HG02840 (cell line): ENCODE measurements at regions not wholly inside any gene's neighbourhood (a gene's known extent, or its start where the extent isn't known, plus 50 kb on each side); places are given as distances from the start of the nearest gene placed in this dataset.

Experiments used
- ATAC-seq: cut with Tn5 transposase; IDR thresholded peaks from one replicate; pipeline ENCODE4 v1.9.1; 2021; ENCODE audit warnings: mild to moderate bottlenecking, moderate library complexity, moderate number of reproducible peaks; ENCODE audit not compliant: unreplicated experiment, low FRiP score

DNA sequence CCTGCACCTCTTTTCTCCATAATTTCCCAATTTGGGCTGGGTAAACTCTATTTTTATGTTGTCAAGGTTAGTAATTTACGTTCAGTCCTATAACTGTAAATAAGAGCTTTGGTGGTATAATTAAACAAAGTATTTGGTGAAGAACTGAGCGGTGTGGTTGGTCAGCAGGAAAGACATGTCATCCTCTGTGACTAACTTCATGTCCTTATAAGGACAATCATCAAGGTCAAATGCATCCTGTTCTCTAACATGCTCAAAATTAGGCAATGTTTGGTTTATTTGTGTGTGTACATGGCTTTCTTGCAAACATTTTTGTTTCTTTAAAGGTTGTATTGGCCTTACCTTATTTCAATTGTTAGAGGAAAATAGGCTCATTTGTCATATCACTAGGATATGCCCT, 121.5 kb upstream of the NABP1 start:
- ATAC-seq: no peak

DNA sequence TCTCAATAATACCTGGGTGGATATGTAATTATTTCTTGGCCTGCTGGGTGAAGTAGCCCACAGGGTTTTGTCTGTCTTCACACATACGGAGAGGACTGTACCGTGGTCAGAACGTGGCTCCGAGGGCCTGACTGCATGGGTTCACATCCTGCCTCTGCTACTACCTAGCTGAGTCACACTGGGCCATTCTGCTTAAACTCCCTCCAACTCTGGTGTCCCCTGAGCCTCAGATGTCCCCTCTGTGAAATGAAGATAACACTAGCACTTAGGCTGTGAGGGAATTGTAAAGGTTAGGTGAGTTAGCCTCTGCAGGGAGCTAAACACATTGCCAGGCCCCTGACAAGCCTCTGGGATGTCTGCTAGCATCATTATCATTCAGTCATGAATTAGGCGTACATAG, 120.1 kb upstream of the NABP1 start:
- no peak for ATAC-seq

GRCh38 chr2:191559569-191559968, 118.4 kb upstream of the NABP1 start:
- no peak for ATAC-seq

- ATAC-seq: no peak
Observed at GRCh38 chr2:191560411-191560980, 117.4 kb upstream of the NABP1 start.

DNA sequence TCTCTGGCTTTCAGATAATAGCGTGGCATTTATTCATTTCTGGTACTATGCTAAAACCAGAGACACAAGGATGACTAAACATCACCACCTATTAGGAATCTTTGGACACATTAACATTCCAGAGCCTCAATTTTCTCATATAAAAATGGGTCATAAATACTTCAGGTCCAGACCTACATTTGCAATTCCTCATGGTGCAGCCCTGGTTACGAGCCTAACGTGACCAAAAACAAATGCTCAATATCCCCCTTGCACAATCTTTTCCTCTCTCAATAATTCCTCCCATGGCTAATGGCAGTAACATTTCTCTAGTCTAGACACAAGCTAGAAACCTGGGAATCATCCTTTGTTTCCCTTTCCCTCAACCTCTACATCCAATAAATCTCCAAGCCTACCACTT, 112.8 kb upstream of the NABP1 start:
- ATAC-seq: no peak

DNA sequence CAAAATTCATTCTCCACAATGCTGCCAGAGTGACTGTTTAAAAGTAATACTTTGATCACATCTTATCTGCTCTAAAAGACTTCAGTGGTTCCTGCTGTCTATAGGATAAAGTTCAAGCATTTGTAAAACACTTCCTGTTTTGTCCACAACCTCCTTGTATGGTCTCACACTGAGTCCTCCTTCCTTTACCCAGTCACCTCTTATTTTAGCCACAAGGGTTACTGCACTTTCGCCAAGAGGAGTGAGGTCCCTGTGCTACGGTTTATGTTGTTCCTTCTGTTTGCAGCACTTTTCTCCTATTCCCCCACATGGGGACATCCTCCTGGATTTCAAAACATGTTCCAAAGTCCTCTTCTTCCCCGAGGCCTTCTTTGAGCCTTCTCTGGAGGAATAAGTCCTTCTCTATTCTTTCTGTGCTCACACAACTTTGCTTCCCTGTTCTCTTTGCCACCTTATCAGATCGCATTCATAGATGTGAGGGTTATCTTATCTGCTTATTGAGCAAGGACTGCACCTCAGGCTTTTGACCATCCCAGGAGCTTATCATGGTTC, 112.2 kb upstream of the NABP1 start:
- no peak for ATAC-seq

GRCh38 chr2:191566344-191566743, 111.6 kb upstream of the NABP1 start:
- ATAC-seq: no peak

DNA sequence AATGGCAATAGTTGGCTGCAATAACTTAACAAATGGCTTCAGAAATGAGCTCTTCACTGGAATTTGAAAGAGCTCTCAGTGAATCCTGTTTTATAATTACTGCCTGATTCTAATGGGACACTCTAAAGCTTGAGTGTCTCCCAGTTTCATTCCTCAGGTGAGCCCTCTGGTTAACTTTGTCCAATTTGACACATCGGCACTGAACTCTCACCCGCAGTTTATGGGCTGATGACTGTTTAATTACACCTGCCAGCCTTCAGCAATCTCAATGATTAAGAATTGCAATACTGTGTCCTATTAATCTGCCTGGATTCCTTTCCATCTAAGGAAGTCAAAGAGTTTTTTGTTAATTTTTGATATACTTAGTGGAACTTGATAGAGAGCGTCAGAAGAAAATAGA, 110.7 kb upstream of the NABP1 start:
- no peak for ATAC-seq

GRCh38 chr2:191569025-191569424, 108.9 kb upstream of the NABP1 start:
- no peak for ATAC-seq

DNA sequence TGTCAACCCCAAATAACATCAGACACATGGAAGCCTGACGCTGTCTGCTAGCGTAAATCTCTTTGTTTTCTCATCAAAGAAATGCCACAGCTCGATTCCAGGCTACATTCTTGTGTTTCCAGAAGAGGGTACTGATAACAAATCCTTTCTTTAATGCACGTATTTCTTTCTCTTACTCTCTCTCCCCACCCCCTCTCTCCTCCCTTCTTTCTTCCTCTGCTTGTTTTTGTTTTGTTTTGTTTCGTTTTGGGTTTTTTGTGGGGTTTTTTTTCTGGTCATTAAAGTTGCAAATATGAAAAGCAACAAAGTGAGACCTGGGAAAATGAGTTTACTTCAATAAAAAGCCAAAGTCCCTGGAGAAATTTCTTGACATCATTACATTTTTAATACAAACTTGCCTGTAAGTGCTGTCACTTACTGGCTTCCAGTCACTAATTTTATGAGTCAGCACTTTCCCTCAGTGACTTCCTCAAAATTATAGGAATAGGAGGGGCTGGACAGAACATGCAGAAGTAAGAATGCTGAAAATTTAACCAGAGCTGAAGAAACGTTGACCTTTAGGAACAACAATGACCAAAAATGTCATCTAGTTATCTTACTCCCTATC, 106.7 kb upstream of the NABP1 start:
- ATAC-seq: no peak

DNA sequence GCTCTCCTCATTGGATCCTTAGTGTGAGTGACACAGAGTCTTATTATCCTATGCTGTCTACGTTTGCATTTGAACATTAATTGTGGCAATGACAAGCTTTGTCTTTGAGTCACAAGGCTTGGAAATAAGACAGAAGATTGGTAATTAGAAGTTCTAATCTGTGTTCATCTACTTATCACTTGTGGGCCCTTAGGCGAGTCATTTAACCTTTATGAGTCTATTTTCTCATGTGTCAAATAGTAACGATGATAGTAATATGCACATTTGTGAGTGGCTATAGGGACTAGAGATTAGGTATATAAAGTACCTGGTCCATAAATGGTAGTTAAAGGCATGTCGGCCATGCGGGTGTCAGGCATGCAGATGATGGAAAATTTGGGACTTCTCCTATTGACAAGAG, 105.6 kb upstream of the NABP1 start:
- no peak for ATAC-seq

GRCh38 chr2:191573216-191573615, 104.7 kb upstream of the NABP1 start:
- ATAC-seq: no peak

DNA sequence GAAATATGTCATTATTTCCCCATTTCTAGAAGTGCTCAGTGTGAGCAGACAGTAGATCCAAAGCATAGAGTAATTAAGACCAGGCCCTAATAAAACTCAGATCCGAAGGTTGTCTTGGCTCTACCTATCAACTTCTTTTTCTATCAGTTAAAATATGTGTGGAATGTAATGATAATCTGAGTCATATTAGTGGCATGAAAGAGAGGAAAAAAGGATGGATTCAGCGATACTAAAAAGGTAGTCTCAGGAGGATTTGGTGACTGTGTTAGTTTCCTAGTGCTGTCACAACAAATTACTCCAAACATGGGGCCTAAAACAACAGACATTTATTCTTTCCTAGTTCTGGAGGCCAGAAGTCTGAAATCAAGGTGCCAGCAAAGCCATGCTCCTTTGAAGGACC, 103.7 kb upstream of the NABP1 start:
- ATAC-seq: no peak

DNA sequence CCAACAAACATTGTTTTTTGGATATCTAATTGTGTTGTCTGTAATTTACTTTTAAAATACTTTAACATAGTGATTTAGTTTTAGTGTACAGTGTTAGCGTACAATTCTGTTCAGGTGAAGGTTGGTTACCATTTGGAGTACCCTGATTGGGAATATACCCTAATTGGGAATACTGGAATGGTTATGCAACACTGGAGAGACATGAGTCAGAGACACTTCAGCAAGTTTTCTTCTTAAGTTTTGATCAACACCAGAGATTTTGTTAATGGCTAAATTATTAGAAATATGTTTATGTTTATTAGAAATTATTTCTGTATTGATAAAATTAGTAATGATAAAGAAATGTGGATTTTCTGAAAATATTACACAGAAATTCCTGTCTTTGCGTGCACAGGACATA, 100.3 kb upstream of the NABP1 start:
- ATAC-seq: no peak

- no peak for ATAC-seq
Observed at GRCh38 chr2:191578031-191578430, 99.9 kb upstream of the NABP1 start.

DNA sequence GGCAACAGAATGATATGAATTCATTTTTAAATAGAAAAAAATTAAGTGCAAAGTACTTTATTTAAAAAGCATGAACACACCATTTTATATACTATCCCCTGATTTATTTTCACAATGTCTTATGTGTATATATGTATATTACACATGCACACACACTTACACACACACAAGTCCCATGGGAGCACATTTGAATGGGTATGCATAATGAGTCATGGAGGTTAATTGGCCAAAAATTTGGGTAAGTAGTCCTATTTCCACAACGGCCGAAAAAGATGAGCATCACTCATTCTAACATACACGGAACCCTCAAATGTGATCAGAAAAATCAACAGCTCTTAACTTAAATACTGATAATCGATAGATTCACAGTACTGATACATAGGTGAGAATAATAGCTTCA, 97.4 kb upstream of the NABP1 start:
- no peak for ATAC-seq

- ATAC-seq: no peak
Observed at GRCh38 chr2:191581003-191581402, 96.9 kb upstream of the NABP1 start.

GRCh38 chr2:191582355-191582754, 95.6 kb upstream of the NABP1 start:
- ATAC-seq: no peak

DNA sequence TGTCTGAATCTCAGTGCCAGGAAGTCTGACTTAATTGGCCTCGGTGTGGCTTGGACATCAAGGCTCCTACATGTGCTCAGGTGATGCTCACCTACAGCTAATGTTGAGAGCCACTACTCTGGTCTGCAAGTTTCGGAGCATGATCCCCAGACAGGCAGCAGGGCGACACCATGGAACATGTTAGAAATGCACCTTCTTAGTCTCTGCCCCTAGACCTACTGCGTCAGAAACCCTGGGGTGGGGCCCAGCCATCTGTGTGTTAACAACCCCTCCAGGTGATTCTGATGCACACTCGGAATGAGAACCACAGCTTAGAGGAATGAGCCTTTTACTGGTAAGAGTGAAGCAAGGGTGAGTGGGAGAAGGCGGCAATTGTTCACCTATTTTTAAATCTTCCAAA, 86.9 kb upstream of the NABP1 start:
- no peak for ATAC-seq

- no peak for ATAC-seq
Observed at GRCh38 chr2:191593622-191594385, 84.1 kb upstream of the NABP1 start.

DNA sequence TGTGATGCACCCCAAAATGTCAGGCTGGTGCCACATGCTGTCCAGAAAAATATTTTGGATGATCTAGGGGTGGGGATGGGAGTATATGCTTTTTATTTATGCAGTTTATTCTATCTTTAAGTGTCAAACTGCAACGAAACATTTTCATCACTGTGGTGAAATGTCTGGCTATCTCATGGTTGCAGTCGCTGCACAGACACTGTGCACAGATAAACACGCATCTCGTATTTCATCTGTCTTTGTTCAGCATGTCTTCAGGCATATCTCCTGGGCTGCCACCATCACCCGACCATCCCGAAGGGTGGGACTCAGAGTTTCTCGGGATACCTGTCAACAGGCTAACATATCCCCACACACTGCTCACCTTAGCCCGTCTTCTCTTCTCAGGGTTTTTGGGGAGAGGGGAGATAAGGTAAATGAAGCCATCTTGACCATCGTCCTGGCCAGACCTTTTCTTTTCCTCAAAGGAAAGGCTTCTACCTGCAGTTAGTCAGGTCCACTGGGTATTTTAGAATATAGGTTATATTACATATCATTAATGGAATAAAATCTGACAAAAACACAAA, 80.7 kb upstream of the NABP1 start:
- no peak for ATAC-seq
